HepG2 (cell line): ENCODE measurements at regions not wholly inside any gene's neighbourhood (a gene's known extent, or its start where the extent isn't known, plus 50 kb on each side); places are given as distances from the start of the nearest gene placed in this dataset.

Experiments used
- CSRNP1 ChIP-seq: sonication (generic); formaldehyde crosslinking; IDR thresholded peaks from 2 replicates; pipeline ENCODE4 v1.8.1; 2023; ENCODE audit warnings: mild to moderate bottlenecking, missing genetic modification reagents
- HOXA5 ChIP-seq: sonication (generic); formaldehyde crosslinking; IDR thresholded peaks from 2 replicates; pipeline ENCODE4 v1.4.0; 2020; ENCODE audit warnings: missing genetic modification reagents
- KLF13 ChIP-seq: sonication (generic); formaldehyde crosslinking; IDR thresholded peaks from 2 replicates; pipeline ENCODE4 v1.4.0; 2020; ENCODE audit warnings: mild to moderate bottlenecking, missing genetic modification reagents
- TP53 ChIP-seq: sonication (generic); formaldehyde crosslinking; conservative IDR thresholded peaks from 2 replicates; pipeline ENCODE4 v1.4.0; 2020; ENCODE audit warnings: missing genetic modification reagents
- U2AF2 ChIP-seq: fragments of 200-400 bp; formaldehyde crosslinking; IDR thresholded peaks from 2 replicates; pipeline ENCODE4 v1.6.1; 2017; ENCODE audit warnings: low read depth, mild to moderate bottlenecking, low read length
- XBP1 ChIP-seq: sonication (generic); formaldehyde crosslinking; IDR thresholded peaks from 2 replicates; pipeline ENCODE4 v1.5.0; 2020; ENCODE audit warnings: missing genetic modification reagents
- ZBTB4 ChIP-seq: sonication (generic); formaldehyde crosslinking; IDR thresholded peaks from 2 replicates; pipeline ENCODE4 v1.4.0; 2020; ENCODE audit warnings: missing genetic modification reagents, mild to moderate bottlenecking, borderline replicate concordance
- ZBTB7A ChIP-seq: sonication (generic); formaldehyde crosslinking; IDR thresholded peaks from 2 replicates; pipeline ENCODE4 v1.8.0; 2022; ENCODE audit warnings: mild to moderate bottlenecking, missing genetic modification reagents
- ZNF207 ChIP-seq: fragments of 450-650 bp; IDR thresholded peaks from 2 replicates; pipeline ENCODE4 v1.6.1; 2016; ENCODE audit warnings: antibody characterized with exemption, borderline replicate concordance
- ZNF33A ChIP-seq: sonication (generic); formaldehyde crosslinking; IDR thresholded peaks from 2 replicates; pipeline ENCODE4 v1.5.1; 2020; ENCODE audit warnings: missing genetic modification reagents, mild to moderate bottlenecking, moderate library complexity, borderline replicate concordance
- ZNF510 ChIP-seq: sonication (generic); formaldehyde crosslinking; IDR thresholded peaks from 2 replicates; pipeline ENCODE4 v1.4.0; 2020; ENCODE audit warnings: low read depth, mild to moderate bottlenecking, missing genetic modification reagents
- ZNF616 ChIP-seq: sonication (generic); formaldehyde crosslinking; IDR thresholded peaks from 2 replicates; pipeline ENCODE4 v1.5.0; 2020; ENCODE audit warnings: low read depth, mild to moderate bottlenecking, missing genetic modification reagents
- ZNF644 ChIP-seq: IDR thresholded peaks from 2 replicates; pipeline ENCODE4 v1.6.1; 2016; ENCODE audit warnings: low read depth
- ZNF710 ChIP-seq: sonication (generic); formaldehyde crosslinking; IDR thresholded peaks from 2 replicates; pipeline ENCODE4 v1.5.0; 2020; ENCODE audit warnings: mild to moderate bottlenecking, missing genetic modification reagents, borderline replicate concordance
- TF ChIP-seq, protein P1 (sequence below): sonication (generic); formaldehyde crosslinking; IDR thresholded peaks from 2 replicates; pipeline ENCODE4 v1.5.0; 2020; ENCODE audit warnings: missing genetic modification reagents
- TF ChIP-seq, protein P2 (sequence below): sonication (generic); formaldehyde crosslinking; IDR thresholded peaks from 2 replicates; pipeline ENCODE4 v1.5.0; 2020; ENCODE audit warnings: mild to moderate bottlenecking, low read depth, missing genetic modification reagents, borderline replicate concordance

DNA sequence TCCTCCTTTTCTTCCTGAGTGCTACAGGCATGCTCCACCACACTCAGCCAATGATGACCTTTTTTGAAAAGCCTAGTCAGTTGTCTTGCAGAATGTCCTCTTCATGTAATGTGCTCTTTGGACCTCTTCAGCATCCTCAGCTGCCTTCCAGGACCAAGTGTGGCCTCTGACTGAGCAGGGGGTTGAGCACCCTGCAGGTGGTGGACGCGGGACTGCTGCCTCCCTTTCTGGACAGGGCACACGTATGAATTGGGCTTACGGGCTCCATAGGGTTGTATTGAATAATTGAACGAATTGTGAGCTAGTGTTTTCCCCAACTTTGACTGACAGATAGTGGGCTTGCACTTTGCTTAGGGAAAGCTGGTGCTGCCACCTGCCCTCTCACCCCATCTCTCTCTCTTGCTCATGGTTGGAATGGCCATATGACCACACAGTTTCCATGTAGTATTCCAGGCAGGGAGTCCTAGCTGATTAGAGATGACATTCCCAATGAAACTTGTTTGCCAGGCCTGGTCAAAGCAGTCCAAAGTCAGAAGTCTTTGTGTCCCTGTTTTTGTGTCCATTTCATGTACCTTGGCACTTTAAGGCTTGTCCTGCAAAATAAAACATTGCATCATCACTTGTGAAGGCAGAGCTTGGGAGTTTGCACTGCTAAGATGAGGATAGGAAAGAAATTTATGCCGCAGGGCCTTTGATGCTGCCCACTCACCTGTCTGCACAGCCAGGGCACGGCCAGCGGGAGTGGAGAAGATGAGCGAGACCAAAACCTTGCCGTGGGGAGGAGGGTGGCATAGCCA, 76.3 kb upstream of the NPAS1 start (continued):
- TF ChIP-seq, protein P1, sequence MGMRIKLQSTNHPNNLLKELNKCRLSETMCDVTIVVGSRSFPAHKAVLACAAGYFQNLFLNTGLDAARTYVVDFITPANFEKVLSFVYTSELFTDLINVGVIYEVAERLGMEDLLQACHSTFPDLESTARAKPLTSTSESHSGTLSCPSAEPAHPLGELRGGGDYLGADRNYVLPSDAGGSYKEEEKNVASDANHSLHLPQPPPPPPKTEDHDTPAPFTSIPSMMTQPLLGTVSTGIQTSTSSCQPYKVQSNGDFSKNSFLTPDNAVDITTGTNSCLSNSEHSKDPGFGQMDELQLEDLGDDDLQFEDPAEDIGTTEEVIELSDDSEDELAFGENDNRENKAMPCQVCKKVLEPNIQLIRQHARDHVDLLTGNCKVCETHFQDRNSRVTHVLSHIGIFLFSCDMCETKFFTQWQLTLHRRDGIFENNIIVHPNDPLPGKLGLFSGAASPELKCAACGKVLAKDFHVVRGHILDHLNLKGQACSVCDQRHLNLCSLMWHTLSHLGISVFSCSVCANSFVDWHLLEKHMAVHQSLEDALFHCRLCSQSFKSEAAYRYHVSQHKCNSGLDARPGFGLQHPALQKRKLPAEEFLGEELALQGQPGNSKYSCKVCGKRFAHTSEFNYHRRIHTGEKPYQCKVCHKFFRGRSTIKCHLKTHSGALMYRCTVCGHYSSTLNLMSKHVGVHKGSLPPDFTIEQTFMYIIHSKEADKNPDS = no peak
- TF ChIP-seq ZBTB4 (CRISPR knock-in tag) (no peak), ZNF33A (CRISPR knock-in tag) (no peak), ZNF710 (peak; percentile 46; the same call in 1 of the 2 replicates), ZNF644 (CRISPR knock-in tag) (no peak), ZNF207 (no peak), ZNF510 (no peak), ZBTB7A (CRISPR knock-in tag) (no peak), CSRNP1 (CRISPR knock-in tag) (0 out of 2 replicates have a peak, but pooled peaks have one; percentile 43), HOXA5 (CRISPR knock-in tag) (no peak), XBP1 (CRISPR knock-in tag) (no peak), TP53 (CRISPR knock-in tag) (no peak), ZNF616 (CRISPR knock-in tag) (no peak), U2AF2 (no peak), KLF13 (no peak)
- TF ChIP-seq, protein P2, sequence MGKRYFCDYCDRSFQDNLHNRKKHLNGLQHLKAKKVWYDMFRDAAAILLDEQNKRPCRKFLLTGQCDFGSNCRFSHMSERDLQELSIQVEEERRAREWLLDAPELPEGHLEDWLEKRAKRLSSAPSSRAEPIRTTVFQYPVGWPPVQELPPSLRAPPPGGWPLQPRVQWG (CRISPR knock-in tag) = no peak
